HG02973 (cell line): ENCODE measurements at regions not wholly inside any gene's neighbourhood (a gene's known extent, or its start where the extent isn't known, plus 50 kb on each side); places are given as distances from the start of the nearest gene placed in this dataset.
"Not testable (repeated sequence)": the region's sequence is repeated elsewhere in the genome, so short reads cannot be mapped to it uniquely, and the experiment has no call there.

Experiments used
- ATAC-seq: cut with Tn5 transposase; IDR thresholded peaks from one replicate; pipeline ENCODE4 v1.9.1; 2021; ENCODE audit warnings: moderate library complexity; ENCODE audit not compliant: unreplicated experiment

DNA sequence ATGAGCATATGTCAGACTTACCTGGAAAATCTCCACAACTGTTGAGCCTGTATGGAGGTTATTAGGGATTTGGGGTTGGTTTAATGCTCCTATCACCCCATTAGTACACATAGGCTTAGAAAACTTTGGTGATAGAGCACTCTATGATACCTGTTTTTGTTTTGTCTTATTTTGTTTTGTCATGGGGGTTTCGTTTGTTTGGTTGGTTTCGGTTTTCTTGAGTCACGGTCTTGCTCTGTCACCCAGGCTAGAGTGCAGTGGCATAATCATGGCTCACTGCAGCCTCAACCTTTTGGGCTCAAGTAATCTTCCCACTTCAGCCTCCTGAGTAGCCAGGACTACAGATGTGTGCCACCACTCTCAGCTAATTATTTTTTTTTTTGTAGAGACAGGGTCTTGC, 70.0 kb downstream of the MZT1 start:
- ATAC-seq, result no peak

DNA sequence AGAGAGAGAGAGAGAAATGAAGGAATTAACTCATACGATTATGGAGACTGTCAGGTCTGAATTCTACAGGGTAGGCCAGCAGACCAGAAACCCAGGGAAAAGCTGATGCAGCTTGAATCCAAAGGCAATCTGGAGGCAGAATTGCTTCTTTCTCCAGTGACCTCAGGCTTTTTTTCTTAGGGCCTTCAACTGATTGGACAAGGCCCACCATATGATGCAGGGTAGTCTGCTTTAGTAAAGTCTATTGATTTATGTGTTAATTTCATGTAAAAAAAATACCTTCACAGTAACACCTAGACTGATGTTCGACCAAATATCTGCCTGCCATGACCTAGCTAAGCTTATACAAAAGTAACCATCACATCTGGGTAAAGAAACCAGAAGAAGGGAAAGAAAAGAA, 71.1 kb downstream of the MZT1 start:
- no peak for ATAC-seq

DNA sequence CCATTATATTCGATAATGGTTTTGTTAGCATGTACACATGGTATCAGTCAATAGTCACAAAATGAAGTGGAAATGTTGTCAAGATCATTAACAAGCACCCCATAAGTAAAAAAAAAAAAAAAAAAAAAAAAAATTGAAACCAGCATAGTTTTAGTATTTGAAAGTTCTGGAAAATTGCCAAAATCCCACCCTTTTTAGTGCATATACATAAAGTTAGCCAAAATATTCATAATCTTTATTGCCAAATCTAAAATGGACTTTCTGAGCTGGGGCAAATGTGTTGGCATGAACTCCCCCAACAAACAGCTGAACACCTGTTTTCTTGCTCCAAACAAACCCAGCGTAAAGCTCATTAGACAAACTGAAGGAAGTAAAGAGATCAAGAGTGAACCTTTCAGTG, 73.9 kb downstream of the MZT1 start:
- no peak for ATAC-seq

DNA sequence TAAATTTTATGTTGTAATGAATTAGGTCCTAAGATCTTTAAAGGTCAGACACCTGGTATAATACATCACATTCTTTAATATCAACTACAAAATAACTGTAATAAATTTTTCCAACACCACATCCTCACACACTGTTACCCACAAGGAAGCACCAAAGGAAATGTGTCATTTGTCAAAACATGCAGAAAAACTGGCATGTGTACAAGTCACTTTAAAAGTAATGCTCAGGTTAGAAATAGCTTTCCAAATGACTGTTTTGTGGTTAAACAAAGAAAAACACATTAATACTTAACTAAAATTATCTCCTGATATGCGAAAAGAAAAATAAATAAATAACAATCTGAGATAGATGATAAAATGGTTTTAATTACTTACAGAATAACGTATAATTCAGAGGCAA, 74.7 kb downstream of the MZT1 start:
- no peak for ATAC-seq

DNA sequence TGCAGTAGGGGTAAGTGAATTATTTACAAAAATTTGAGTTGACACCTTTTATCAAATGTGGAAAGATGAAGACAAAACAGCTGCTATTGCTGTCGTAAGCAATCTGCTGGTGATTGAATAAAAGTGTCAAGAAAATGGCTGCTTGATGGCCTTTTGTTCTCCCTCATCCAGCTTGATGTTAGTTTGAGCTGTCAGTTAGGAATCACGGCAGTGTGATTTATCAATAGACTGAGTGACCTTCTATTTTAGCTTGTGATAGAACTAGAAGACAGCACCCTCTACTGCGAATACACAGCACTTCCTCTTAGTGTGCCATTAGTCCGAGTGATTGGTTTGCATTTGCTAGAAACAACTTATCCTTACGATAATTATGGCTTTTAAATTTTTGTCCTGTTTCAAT, 76.3 kb downstream of the MZT1 start:
- ATAC-seq, result no peak

DNA sequence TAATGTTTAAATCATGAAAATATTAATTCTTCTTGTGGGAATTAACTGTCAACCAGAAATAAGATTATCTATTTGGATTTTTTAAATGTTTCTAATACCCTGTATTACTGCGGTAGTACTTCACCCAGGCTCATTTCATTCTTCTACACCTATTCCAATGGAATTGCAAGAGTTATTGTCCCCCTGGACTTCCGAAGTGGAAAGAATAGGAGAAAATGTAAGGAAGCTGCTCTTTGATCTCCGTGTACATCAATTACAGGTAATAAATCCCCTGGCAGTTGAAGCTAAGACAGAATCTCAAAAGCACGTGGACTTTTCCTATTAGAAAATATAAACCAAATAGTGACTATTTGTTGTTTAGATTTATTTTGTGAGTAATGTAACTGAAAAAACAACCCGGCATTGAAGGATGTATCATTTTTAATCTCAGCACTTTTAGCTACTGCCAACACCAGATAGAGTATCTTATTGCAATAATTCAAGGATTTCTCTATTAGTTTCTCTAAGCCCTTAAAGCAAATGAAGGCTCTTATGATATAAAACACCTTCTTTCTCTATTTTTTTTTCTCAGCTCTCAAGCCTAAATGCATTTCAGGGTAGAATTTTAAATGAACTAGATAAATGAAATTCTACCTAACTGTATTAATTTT, 77.3 kb downstream of the MZT1 start:
- ATAC-seq, result no peak

DNA sequence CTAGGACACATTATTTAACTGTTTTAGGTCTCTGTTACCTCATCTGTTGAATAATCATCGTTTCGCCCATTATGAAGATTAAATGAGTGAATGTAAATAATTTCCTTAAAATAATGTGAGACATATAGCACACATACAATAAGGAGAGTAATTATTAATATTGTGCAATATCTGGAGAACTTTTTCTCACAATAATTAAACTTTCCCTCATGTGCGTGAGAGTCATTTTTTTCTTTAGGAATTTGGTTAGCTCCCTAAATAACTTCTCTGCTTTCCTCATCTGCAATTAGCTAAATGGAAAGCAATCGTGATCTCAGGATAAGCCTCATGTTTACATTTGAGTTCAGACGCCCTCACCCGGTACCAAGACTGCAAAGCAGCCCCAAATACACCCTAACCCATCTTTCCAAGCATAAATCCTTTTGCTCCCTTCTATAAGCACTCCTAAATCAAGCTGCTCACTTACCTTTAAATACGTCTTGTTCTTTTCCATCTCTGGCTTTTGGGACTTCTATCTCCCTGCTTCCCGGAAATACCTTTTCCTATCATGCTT, 78.8 kb downstream of the MZT1 start:
- no peak for ATAC-seq

DNA sequence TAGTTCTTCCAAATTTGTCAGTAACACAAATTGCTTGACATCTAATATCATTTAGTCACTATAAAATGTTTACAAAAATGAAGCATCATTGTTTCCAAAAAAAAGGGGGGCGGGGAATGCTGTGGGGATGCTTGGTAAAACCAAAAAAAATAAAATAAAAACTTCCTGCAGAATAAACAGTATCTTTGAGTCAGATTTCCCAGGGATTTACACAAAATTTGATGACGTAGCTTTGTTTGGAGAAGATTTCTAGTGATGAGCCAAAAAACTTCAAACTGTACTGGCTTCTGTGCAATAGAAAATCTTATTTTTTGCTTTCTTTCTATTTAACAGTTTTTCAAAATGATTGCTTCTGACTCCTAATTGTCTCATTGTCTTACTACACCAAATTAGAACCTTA, 80.0 kb downstream of the MZT1 start:
- no peak for ATAC-seq

DNA sequence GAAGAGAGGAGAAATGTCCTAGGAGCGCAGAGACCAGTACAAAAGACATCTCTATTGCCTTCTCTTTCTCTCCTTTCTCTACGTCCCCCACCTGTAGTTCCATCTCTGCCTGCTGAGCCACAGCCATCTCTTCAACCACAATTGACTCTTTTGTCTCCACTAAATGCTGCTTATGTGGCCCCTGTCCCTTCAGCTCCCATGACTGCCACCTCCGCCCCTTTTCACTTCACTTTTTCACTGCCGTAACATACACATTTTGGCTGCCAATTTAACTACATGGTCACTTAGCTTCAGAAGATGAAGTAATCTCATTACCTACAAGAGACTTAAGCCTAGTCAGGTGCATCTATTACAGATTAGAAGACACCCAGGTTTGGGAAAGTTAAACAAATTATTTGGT, 81.9 kb downstream of the MZT1 start:
- ATAC-seq, result no peak

DNA sequence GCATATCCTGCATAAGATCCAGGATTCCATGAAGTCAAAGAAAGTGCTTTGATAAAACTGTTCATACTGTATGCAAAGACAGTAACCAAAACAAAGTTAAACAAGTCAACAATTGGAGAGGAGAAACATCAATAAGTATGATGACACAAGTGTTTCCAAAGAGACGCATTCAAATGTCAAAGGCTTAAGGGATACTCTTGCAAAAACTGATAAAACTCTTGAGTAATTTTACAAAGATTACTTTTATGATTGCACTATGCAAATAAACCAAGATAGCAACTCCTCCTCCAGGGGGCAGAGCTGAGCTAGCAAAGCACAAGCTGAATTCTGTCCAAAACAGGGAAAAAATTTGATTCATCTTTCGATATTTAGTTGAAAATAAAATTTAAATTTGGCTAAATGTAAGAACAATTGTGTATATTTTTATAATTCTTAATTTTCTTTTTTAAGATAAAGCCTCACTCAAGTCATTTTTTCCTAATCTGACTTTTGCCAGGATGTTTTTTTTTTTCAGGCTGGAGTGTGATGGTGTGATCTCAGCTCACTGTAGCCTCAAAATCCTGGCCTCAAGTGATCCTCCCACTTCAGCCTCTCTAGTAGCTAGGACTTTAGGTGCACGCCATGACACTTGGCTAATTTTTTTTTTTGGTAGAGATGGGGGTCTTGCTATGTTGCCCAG, 84.0 kb downstream of the MZT1 start:
- ATAC-seq, result peak; percentile 65

DNA sequence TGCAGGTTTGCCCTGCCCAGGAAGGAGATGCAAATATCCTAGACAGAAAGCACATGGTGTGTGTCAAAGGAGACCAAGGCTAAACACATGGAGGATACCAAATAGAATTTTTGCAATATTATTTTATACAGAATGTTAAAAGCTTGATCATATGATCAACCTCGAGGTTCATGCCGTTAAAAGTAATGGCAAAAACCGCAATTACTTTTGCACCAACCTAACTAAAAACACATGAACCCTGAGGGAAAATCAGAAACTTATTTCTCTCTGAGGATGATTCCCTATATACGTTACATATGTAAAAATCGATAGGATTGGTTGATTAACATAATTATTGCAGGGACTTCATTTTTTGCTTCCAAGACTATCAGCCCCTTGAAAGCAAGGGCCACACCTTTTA, 88.1 kb downstream of the MZT1 start:
- ATAC-seq, result no peak

DNA sequence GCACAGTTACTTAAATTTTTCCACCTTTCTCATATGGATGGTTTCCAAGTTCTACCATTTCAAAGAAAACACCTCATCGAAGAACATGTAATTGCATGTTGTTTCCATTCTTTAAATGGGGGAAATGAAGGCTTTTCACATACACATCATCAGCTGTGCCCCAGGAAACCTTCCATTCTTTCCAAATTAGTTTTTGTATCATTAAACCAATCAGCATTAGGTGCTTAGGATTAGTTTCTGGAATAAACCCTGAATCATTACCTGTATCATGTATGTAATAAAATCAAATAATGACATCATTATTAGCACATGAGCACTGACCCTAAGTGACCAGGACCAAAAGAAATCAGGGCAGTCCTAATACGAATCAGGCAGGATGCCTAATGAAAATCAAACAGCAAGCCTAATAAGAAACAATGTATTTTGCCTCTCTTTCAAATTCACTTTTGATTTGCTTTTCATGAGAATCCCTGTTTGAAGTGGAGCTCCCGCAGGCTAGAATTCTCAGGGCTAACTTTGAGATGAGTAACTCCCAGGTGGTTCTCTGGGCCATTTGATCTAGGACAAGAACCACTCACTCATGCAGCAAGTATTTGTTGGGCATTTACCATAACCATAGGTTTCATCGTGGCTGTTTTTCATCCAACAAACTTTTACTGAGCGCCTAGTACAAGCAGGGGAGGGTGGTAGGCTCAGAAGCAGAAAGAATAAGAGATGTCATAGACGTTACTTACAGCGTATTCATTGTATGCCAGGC, 89.2 kb downstream of the MZT1 start:
- ATAC-seq, result no peak

DNA sequence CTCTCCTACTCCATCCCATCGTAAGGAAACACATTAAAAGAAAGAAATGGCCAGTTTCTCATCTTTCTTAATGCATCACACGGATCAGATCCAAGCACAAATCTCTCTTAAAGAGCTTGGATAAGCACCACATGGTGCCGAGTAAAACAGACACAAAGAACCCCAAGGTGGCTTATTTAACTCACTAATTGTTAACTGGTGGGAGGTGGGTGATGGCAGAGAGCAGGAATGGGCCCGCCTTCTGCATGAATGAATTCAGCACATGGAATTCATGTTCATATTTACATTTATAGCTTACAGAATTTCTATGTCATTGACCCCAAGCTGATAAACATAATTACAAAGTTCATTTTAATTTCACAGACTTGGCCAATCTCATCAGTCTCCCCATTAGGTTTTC, 89.9 kb downstream of the MZT1 start:
- no peak for ATAC-seq

DNA sequence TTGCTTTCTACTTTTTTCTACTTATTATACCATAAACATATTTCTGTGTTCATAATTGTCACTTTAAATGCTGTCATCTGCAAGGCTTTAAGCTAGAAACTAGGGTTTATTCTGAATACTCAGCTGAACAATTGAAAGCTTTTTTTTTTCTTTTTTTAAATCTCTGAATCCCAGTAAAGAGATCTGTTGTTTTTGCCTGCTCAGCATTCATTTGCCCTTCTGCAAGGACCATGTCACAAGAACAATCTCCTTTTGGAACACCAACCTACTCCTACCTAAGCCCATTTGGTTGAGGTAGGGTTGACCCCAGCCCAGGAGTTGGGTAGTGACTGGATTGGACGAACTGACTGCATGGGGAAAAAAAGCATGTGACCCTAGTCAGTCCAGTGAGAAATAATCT, 92.6 kb downstream of the MZT1 start:
- ATAC-seq, result no peak

DNA sequence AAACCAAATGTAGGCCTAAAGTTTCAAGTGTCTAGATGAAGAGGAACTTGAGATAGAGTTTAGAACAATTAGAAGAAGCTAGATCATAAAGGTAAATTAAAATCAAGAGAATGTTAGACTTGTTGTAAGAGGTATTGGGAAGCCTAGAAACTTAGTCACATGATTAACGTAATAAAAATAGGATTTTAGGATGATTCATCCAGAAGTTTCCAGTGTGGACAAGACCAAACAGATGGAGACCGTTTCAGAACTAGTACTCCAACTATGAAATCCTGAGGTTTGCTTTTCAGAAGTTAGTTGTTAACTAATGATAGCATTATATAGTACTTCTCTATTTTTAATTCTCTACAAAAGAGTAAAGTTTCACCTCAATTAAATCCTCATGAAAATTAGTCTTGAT, 104.9 kb downstream of the MZT1 start:
- no peak for ATAC-seq

DNA sequence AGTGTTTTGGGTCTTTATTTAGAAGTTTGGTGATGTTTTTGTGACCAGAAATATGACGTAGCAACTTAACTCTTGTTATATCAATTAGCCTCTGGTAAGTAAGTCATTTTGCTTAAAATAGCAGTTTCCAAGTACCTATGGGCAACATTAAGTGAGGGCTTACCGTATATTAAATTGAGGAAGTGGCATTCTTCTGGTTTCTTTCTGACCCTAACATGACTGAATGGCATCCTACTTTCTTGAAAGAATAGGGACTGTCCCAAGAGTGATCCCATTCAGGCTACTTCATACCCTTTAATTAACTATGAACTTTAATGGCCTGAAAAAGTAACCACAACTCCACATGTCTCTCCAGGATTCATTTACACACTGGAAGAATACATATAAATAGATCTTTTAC, 106.6 kb downstream of the MZT1 start:
- ATAC-seq, result no peak

DNA sequence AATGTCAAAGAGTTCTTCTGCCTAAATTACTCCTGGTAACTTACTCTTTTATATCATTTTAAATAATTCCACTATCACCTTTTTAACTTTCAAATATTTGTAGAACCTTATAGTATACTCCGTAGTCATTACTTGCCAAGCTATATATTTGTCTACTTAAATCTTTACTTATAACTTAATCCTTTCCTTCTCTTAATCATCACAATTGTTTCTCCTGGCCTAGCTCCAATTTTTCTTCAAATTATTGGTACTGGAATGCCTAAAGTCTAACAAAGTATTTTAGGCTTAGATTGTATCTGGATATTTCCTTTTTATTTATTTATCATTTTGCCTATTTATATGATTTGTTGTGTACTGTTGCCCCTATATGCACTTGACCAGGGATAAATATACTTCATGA, 109.5 kb downstream of the MZT1 start:
- no peak for ATAC-seq

DNA sequence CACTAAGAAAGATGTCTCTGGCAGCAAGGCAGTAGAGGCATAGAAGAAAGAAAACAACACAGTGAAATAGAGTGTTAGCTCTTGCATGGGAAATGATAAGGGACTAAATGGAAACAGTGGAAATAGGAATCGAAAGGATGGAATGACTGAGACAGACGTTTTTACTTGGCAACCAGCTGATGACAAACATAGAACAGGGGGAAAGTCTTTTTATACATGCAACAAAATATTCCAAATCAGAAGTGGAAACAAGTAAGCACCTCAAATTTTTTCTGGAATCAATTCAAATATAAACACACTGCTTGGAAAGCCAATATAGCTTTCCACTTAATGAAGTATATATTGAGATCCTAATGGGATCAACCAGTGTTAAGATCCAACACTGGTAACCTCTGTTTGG, 110.2 kb downstream of the MZT1 start:
- no peak for ATAC-seq

DNA sequence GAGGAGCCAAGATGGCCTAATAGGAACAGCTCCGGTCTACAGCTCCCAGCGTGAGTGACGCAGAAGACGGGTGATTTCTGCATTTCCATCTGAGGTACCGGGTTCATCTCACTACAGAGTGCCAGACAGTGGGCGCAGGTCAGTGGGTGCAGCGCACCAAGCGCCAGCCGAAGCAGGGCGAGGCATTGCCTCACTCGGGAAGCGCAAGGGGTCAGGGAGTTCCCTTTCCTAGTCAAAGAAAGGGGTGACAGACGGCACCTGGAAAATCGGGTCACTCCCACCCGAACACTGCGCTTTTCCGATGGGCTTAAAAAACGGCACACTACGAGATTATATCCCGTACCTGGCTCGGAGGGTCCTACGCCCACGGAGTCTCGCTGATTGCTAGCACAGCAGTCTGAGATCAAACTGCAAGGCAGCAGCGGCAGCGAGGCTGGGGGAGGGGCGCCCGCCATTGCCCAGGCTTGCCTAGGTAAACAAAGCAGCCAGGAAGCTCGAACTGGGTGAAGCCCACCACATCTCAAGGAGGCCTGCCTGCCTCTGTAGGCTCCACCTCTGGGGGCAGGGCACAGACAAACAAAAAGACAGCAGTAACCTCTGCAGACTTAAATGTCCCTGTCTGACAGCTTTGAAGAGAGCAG, 117.1 kb downstream of the MZT1 start:
- ATAC-seq, result not testable (repeated sequence)

DNA sequence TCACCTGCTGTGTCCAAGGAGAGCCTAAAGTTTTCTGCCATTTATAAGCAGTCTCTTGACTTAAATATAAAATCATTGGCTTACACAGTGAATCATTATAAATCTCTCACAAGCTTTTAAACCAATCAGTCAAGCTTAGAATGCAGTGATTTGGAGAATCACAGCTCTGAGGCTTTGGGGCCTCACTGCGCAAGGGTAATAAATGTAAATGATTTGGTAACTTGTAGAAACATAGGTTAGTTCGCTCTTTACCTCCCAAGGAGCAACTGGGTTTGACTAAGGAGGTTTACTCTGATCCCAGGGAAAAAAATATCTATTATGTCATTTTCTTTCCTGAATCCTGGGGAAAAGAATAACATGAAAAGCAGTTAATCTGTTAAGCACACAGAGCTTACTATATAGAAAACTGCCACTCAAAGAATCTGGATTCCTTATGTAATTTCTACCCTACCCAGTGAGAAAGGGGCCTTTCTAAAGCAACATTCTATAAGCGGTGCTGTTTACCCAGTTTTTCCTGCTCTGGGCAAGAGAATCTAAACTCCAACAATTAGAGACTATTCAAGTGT, 128.2 kb downstream of the MZT1 start:
- no peak for ATAC-seq

DNA sequence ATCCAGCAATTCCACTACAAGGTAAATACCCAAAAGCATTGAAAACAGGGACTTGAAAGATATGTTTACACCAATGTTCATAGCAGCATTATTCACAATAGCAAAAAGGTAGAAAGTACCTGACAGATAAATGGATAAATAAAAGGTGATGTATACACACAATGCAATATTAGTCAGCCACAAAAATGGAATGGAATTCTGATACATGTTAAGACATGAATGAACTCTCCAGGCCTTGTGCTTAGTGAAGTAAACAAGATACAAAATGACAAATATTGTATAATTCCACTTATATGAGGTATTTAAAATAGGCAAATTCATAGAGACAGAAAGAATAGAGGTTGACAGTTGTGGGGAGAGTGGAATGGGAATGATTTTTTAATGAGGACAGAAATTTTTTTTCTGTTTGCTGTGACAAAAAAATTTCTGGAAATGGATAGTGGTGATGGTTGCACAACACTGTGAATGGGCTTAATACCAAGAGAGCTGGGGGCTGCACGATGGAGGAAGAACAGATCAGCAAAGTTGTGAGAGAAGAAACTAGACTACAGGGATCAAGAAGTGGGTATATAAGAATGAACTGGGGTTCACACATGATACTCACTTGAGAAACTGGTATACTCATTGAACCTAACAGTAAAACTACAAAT, 137.2 kb downstream of the MZT1 start:
- no peak for ATAC-seq
